Activated naive CD4-positive, alpha-beta T cell treated with anti-CD3 and anti-CD28 coated beads, Interleukin-2, amount 50 U/mL, for 72 hours (primary cell): ENCODE measurements at regions not wholly inside any gene's neighbourhood (a gene's known extent, or its start where the extent isn't known, plus 50 kb on each side); places are given as distances from the start of the nearest gene placed in this dataset.

Experiments
- ATAC-seq, 2 donors: fragments of 150-1000 bp; cut with Tn5 transposase; 2 replicates each; pipeline ENCODE4 v1.10.0; 2021; ENCODE audit warnings: mild to moderate bottlenecking in 2 of 2, moderate library complexity in 2 of 2
- DNase-seq, 2 donors: peaks; one replicate each; pipeline ENCODE4 v3.0.0; 2021 to 2022; ENCODE audit warnings: low spot score in 2 of 2
- H3K27ac Mint-ChIP-seq, 2 donors: one replicate each; pipeline ENCODE4 v1.8.0; 2022; ENCODE audit warnings: mild to moderate bottlenecking in 2 of 2, mixed read lengths in 2 of 2
- H3K36me3 Mint-ChIP-seq, 2 donors: one replicate each; pipeline ENCODE4 v1.8.0; 2022; ENCODE audit warnings: mixed read lengths in 2 of 2
- H3K9me3 Mint-ChIP-seq, 2 donors: one replicate each; pipeline ENCODE4 v1.8.0; 2022; ENCODE audit warnings: mixed read lengths in 2 of 2

DNA sequence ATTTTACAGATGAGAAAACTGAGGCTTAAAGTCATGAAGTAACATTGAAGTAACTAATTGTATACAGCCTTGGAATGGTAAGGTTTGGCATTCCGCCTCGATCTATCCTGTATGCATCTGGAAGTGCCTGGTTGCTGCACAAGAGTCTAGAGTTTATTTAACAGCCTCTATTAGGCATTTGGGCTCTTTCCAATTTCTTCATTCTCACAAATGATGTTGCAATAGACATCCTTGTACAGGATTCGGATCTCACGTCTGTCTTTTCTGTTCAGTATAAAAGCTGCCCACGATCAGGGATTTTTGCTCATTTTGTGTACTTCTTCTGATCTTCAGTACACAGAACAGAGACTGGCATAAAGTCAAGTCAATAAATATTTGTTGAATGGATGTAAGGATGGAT is 100.5 kb downstream of the AIPL1 start:
- DNase-seq (no peak), ATAC-seq (no peak)
- Mint-ChIP-seq H3K27ac (no peak overlapping the region), H3K36me3 (no peaks in the 10 kb centered on the region), H3K9me3 (no peaks in the 10 kb centered on the region)

DNA sequence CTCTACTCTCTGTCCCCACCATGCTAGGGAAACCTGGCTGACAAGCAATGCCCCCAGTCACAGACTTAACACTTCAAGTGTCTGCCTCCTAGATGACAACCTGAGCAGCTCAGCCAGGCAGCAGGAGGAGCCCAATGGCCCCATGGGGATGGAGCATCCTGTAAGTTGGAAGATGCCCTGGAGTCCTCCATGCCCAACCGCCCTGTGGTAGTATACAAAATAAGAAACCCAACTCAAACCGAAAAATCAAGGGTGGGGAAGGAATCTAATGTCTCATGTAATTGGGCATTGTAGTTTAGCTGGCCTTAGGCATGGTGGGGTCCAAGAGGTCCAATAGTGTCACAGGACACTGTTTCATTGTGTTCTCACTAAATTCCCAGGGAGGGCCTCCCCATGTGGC is 104.0 kb downstream of the AIPL1 start:
- DNase-seq = no peak
- H3K36me3 Mint-ChIP-seq = no peaks in the 10 kb centered on the region
- no peak overlapping the region for H3K27ac Mint-ChIP-seq
- no peaks in the 10 kb centered on the region for H3K9me3 Mint-ChIP-seq
- ATAC-seq = no peak

GRCh38 chr17:6328279-6328678 is 106.6 kb downstream of the AIPL1 start:
- no peak for ATAC-seq
- Mint-ChIP-seq H3K9me3 (no peaks in the 10 kb centered on the region), H3K36me3 (no peaks in the 10 kb centered on the region), H3K27ac (no peak overlapping the region)
- DNase-seq = no peak

DNA sequence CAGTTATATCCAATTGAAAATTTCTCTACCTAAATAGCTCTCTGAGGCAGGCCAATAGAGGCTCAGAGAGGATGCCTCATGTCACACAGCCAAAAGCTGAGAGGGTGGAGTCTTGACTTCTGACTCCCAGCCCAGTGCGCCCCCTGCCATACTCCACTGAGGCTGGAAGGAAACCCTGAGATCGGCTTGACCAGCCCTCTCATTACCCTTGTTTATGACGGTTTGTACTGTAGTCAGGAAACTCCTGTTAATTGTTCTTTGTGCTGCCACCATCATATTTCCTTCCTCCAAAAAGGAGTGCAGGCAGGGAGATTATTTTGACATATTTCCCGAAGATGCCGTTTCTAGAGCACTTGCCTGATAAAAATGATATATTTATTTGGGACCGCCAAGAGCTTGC is 107.9 kb downstream of the AIPL1 start:
- DNase-seq (no peak), ATAC-seq (no peak)

DNA sequence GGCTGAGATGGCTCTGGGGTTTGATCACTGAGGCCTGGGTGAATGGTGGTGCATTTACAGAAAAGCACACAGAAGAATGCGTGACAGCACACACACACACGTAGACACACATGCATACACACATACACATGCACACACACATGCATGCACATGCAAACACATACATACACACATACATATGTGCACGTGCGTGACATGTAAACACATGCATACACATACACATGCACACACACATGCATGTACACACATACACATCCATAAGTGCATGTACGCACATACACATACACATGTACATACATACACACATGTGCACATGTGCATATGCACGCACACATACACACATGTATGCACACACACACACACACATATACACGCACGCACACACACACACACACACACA is 108.4 kb downstream of the AIPL1 start:
- no peaks in the 10 kb centered on the region for H3K9me3 Mint-ChIP-seq
- DNase-seq = no peak
- no peak overlapping the region for H3K27ac Mint-ChIP-seq
- ATAC-seq = no peak
- H3K36me3 Mint-ChIP-seq = no peaks in the 10 kb centered on the region

More for the DNA sequence above, 107.9 kb downstream of the AIPL1 start:
- Mint-ChIP-seq H3K27ac (no peak overlapping the region), H3K9me3 (no peaks in the 10 kb centered on the region), H3K36me3 (no peaks in the 10 kb centered on the region)

- no peak for ATAC-seq
- no peak for DNase-seq
- Mint-ChIP-seq H3K36me3 (no peaks in the 10 kb centered on the region), H3K9me3 (no peaks in the 10 kb centered on the region), H3K27ac (no peak overlapping the region)
These were observed 109.2 kb downstream of the AIPL1 start for GRCh38 chr17:6325741-6326140.

DNA sequence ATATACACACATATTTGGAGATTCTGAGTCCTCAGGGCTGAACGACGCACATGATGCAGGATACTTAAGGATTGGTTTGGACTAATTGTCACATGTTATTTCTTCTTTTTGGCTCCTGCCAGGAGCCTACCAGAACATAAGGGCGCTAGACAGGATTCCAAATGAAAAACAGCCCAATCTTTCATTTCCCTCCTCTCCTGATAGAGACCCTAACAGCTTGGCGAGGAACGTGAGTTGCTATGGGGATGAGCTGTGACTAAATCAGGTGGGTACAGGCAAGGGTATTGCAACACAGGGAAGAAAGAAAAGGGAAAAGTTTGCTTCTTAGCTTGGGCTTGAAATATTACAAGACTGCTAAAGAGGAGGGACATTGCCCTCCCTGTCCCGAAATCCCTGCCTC is 109.9 kb downstream of the AIPL1 start:
- no peak for ATAC-seq
- no peaks in the 10 kb centered on the region for H3K9me3 Mint-ChIP-seq
- no peaks in the 10 kb centered on the region for H3K36me3 Mint-ChIP-seq
- no peak for DNase-seq
- no peak overlapping the region for H3K27ac Mint-ChIP-seq

GRCh38 chr17:6323626-6324356 is 111.1 kb downstream of the AIPL1 start:
- no peaks in the 10 kb centered on the region for H3K36me3 Mint-ChIP-seq
- no peak for ATAC-seq
- no peaks in the 10 kb centered on the region for H3K9me3 Mint-ChIP-seq
- H3K27ac Mint-ChIP-seq = no peak overlapping the region
- DNase-seq = no peak

DNA sequence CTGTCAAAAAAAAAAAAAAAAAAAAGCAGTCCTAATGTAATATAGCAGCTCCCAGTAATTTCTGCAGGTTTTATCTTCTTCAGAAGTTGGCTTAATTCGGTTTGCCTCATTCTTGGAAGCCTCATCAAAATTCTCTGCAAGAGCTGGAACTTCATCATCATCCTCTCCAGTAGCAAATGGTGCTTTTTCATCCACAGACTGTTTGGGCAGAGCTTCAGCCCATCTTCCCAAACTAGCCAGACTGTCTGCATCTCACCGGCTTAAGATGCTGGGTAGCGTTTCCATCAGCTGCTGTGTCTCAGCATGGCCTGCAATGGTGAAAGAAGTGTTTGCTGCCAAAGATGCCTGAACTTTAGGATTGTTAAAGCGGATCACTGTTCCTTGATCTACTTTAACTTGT is 112.6 kb downstream of the AIPL1 start:
- H3K9me3 Mint-ChIP-seq = no peaks in the 10 kb centered on the region
- DNase-seq (no peak), ATAC-seq (no peak)

GRCh38 chr17:6314311-6314710 is 120.6 kb downstream of the AIPL1 start:
- Mint-ChIP-seq H3K27ac (no peak overlapping the region), H3K36me3 (no peaks in the 10 kb centered on the region), H3K9me3 (no peaks in the 10 kb centered on the region)
- DNase-seq (no peak), ATAC-seq (no peak)

More for the DNA sequence above, 112.6 kb downstream of the AIPL1 start:
- Mint-ChIP-seq H3K36me3 (no peaks in the 10 kb centered on the region), H3K27ac (no peak overlapping the region)

DNA sequence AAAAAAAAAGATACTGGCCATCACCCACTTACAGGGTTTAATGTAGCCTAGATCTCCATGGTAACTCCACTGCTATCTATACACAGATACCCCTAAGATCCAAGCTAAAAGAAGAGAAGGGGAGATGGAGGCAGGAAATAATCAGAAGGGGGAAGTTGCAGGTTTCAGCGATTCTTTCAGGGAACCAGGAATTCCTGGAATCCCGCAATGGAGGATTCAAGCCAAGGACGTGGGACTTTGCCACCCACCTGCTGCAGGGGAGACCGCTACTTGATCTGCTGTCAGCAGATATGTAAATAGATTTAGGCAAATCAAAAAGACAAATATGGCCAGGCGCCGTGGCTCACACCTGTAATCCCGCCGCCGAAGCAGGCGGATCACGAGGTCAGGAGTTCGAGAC is 121.1 kb downstream of the AIPL1 start:
- ATAC-seq = no peak
- H3K9me3 Mint-ChIP-seq = no peaks in the 10 kb centered on the region
- H3K36me3 Mint-ChIP-seq = no peaks in the 10 kb centered on the region
- DNase-seq = no peak
- no peak overlapping the region for H3K27ac Mint-ChIP-seq

DNA sequence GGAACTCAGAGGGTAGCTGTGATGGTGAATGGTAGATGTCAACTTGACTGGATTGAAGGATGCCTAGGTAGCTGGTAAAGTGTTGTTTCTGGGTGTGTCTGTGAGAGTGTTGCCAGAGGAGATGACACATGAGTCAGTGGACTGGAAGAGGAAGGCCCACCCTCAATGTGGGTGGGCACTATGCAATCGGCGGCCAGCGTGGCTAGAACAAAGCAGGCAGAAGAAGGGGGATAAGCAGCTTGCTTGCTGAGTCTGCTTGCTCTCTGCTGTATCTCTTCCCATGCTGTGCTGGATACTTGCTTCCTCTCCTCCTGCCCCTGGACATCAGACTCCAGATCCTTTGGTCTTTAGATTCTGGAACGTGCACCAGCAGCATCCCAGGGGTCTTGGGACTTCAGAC is 128.1 kb downstream of the AIPL1 start:
- no peak for DNase-seq
- Mint-ChIP-seq H3K27ac (no peak overlapping the region), H3K36me3 (no peaks in the 10 kb centered on the region), H3K9me3 (no peaks in the 10 kb centered on the region)
- ATAC-seq = no peak

DNA sequence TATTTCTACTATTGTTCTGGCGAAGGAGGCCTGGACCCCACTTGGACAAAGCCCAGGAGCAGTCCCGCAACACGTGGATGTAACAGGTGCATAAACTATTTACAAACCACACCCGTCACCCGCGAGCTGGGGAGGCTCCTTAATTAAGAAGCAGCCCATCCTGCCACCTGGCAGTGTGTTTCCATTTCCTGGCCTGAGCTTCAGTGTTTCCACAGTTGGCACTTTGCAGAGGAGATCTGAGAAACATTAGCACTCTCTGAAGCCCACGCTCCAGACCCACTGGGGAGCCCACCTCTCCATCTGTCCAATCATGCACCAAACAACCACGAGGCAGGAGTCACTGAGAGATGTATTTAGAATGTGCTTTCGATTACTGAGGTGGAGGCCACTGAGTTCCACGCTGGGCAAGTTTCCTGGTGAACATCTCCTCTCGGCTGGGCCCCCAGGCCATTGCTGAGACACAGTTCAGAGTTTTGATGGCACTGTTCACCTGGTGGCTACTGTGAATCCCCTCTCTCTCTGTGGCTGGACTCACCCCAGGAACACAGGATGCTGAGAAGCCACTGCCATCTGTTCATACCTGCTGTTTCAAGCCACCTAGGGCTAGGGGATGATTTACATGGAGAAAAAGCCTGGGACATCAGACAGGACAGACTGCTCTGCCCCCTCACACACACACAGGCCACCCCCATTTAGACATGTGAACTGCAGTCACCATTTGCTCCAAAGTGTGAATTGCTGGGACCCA is 129.1 kb downstream of the AIPL1 start:
- no peaks in the 10 kb centered on the region for H3K9me3 Mint-ChIP-seq
- H3K27ac Mint-ChIP-seq = no peak overlapping the region
- H3K36me3 Mint-ChIP-seq = no peaks in the 10 kb centered on the region
- ATAC-seq = no peak
- DNase-seq = no peak

DNA sequence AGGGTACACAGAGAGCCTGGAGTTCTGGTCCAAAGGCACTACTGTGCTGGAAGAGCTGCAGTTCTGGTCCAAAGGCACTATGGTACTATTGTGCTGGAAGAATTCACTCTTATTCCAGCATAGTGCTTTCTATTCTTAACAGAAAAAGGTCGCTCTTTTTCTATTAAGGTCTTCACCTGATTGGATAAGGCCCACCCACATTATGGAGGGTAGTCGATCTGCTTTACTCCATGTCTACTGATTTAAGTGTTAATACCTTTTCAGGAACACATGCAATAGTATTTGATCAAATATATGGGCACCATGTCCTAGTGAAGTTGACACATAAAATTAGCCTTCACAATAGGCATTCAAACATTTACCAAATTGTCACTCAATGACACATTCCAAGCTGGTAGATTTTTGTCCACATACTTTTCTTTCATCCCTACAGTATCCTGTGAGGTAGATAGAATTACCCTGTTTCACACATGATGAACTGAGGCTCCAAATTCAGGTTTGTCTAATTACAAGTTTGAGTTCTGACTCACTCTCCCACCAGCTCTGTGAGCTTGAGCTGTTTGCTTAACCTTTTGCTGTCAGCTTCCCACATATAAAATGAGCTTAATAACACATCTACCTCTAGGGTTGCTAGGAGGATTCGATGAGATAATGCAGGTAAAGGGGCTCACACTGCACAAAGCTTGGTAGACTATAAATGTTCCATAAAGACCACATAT is 129.9 kb downstream of the AIPL1 start:
- ATAC-seq (no peak), DNase-seq (no peak)
- Mint-ChIP-seq H3K27ac (no peak overlapping the region), H3K9me3 (peaks cover 0 to 3% of the 10 kb centered on the region in 2 donors), H3K36me3 (no peaks in the 10 kb centered on the region)

DNA sequence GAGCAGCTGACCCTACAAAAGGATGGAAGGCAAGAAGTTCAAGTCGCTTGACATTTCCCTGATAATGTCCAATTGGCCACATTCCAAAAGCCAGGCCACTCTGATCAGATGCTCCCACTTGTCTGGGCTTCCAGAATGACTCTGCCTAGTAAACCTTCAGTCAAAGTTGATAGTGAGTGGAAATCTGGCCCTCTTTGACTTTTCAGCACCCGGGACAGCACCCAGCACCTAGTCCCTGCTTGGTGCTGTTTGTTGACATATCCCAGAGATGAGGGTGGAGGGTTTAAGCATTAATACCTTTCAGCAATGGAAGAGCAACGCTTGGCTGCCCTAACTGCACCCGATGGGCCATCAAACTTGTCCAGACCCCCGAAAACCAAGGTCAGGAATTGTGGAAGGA is 131.3 kb downstream of the AIPL1 start:
- DNase-seq = peak in 1 of 2 donors; percentile 10
- Mint-ChIP-seq H3K9me3 (peaks cover 0 to 4% of the 10 kb centered on the region in 2 donors), H3K27ac (no peak overlapping the region)

GRCh38 chr17:6299275-6299674 is 135.6 kb downstream of the AIPL1 start:
- H3K27ac Mint-ChIP-seq = no peak overlapping the region
- DNase-seq (no peak), ATAC-seq (no peak)
- no peaks in the 10 kb centered on the region for H3K36me3 Mint-ChIP-seq
- peaks cover 0 to 4% of the 10 kb centered on the region in 2 donors for H3K9me3 Mint-ChIP-seq

More for the DNA sequence above, 131.3 kb downstream of the AIPL1 start:
- H3K36me3 Mint-ChIP-seq = no peaks in the 10 kb centered on the region
- no peak for ATAC-seq

DNA sequence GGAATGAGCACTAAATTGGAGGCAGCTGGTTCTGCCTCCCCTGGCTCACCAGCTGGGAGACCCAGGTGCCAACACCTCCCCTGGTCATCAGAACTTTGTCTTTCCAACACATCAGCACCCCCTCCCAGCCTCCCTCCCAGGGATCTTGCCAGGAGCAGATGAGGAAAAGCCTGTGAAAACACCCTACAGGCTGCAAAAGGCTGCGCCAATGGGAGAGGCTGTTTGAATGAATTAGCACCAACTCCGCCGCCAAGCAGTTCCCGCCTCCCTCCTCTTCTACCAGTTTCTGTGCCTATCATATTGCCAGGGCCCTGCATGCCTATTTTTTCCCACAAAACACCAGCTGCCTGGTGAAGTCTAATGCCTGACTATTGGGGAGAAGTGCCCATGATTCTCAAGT is 137.0 kb downstream of the AIPL1 start:
- ATAC-seq (no peak), DNase-seq (no peak)
- no peaks in the 10 kb centered on the region for H3K36me3 Mint-ChIP-seq
- no peak overlapping the region for H3K27ac Mint-ChIP-seq
- peaks cover 0 to 4% of the 10 kb centered on the region in 2 donors for H3K9me3 Mint-ChIP-seq
